Endothelial cell of umbilical vein (primary cell): ENCODE measurements at regions not wholly inside any gene's neighbourhood (a gene's known extent, or its start where the extent isn't known, plus 50 kb on each side); places are given as distances from the start of the nearest gene placed in this dataset.
"Not testable (repeated sequence)": the region's sequence is repeated elsewhere in the genome, so short reads cannot be mapped to it uniquely, and the experiment has no call there.

Source experiments
- BruUV-seq: library from RNA; stranded (reverse); fragments of 400-500 nt; replicated peaks from 2 replicates; lab custom pipeline; 2021; lab: Mats Ljungman, UMichigan
- CTCF ChIA-PET: fragments of 300-600, 350-600 bp; sonication (Branson Sonifier 250); formaldehyde crosslinking; loops from one replicate; lab custom pipeline; 2021; ENCODE audit warnings: antibody characterized with exemption, inconsistent platforms; lab: Charles Lee
- POLR2A ChIA-PET: fragments of 300-600, 350-600 bp; sonication (Branson Sonifier 250); formaldehyde crosslinking; loops from one replicate; lab custom pipeline; 2021; ENCODE audit warnings: antibody characterized with exemption, inconsistent platforms; lab: Charles Lee
- DNase-seq: peaks from one replicate; pipeline ENCODE4 v3.0.0-alpha.2; 2011; ENCODE audit warnings: low read depth, low spot score
- FAIRE-seq: peaks from 2 replicates; lab custom pipeline; 2011; peaks lifted over from hg19 to GRCh38; lab: Jason Lieb, UNC
- H2AFZ ChIP-seq: 2 replicates; pipeline ENCODE4 v1.6.0; 2012; ENCODE audit warnings: low read depth, low read length, control low read depth, inconsistent platforms
- H3K27ac ChIP-seq: 2 replicates; pipeline ENCODE4 v1.5.1; 2011; ENCODE audit warnings: low read depth, mild to moderate bottlenecking, control low read depth, low read length, moderate library complexity; ENCODE audit not compliant: insufficient read depth
- H3K27me3 ChIP-seq, 2 experiments: 2 replicates each; pipeline versions ENCODE4 v1.6.0 to v1.6.1; 2011; ENCODE audit warnings: low read length in 2 of 2, mixed read lengths in 1 of 2; ENCODE audit not compliant: control insufficient read depth in 2 of 2, insufficient read depth in 2 of 2
- H3K36me3 ChIP-seq, 2 experiments: 2 replicates in 1 of 2; 3 replicates in 1 of 2; pipeline ENCODE4 v1.5.1; 2011; ENCODE audit warnings: low read length in 2 of 2, mild to moderate bottlenecking in 1 of 2, moderate library complexity in 1 of 2; ENCODE audit not compliant: control insufficient read depth in 2 of 2, insufficient read depth in 2 of 2; ENCODE audit errors: extremely low read depth in 1 of 2
- H3K4me1 ChIP-seq: 3 replicates; pipeline ENCODE4 v1.5.1; 2011; ENCODE audit warnings: mild to moderate bottlenecking, low read length; ENCODE audit not compliant: control insufficient read depth, insufficient read depth; ENCODE audit errors: extremely low read depth
- H3K4me2 ChIP-seq: 2 replicates; pipeline ENCODE4 v1.6.1; 2011; ENCODE audit warnings: low read length, control low read depth, mixed read lengths; ENCODE audit not compliant: insufficient read depth
- H3K4me3 ChIP-seq, 3 experiments: fragments of 200-600 bp in 1 of 3; sonication (generic), shearing (Covaris generic) in 1 of 3; replicated peaks in 1 of 3; 2 replicates each; pipeline ENCODE4 v1.5.1; 2011 to 2016; ENCODE audit warnings: control low read depth in 3 of 3, low read length in 3 of 3, mild to moderate bottlenecking in 2 of 3, inconsistent platforms in 1 of 3, low read depth in 1 of 3, moderate library complexity in 1 of 3; ENCODE audit not compliant: insufficient read depth in 1 of 3
- H3K79me2 ChIP-seq: 2 replicates; pipeline ENCODE4 v1.6.0; 2012; ENCODE audit warnings: low read length, inconsistent platforms; ENCODE audit not compliant: control insufficient read depth, insufficient read depth
- H3K9ac ChIP-seq: replicated peaks from 2 replicates; pipeline ENCODE3; 2011; ENCODE audit warnings: low read length, control low read depth; ENCODE audit not compliant: insufficient read depth; ENCODE audit errors: extremely low read depth
- H3K9me1 ChIP-seq: replicated peaks from 3 replicates; pipeline ENCODE4 v1.6.0; 2011; ENCODE audit warnings: mild to moderate bottlenecking, low read length; ENCODE audit not compliant: control insufficient read depth, insufficient read depth; ENCODE audit errors: extremely low read depth
- H3K9me3 ChIP-seq: replicated peaks from 2 replicates; pipeline ENCODE4 v1.5.1; 2012; ENCODE audit warnings: low read length, inconsistent platforms; ENCODE audit not compliant: control insufficient read depth, insufficient read depth
- H4K20me1 ChIP-seq: replicated peaks from 2 replicates; pipeline ENCODE3; 2011; ENCODE audit warnings: mild to moderate bottlenecking, low read length; ENCODE audit not compliant: control insufficient read depth, insufficient read depth; ENCODE audit errors: extremely low read depth
- EZH2 ChIP-seq: IDR thresholded peaks from 2 replicates; pipeline ENCODE4 v1.6.1; 2012; ENCODE audit warnings: borderline replicate concordance, low read depth, mild to moderate bottlenecking, moderate library complexity, low read length, inconsistent platforms; ENCODE audit not compliant: severe bottlenecking
- dilution Hi-C: fragments of 300-500 bp; cut with MboI; formaldehyde crosslinking; loops from one replicate; pipeline ENCODE4 v1.15.0; 2019; ENCODE audit warnings: low sequenced_read_pairs; ENCODE audit not compliant: extremely low pct_ligation_motif_present
- intact Hi-C: fragments of 100-400 bp; cut with micrococcal nuclease; formaldehyde crosslinking; loops from one replicate; pipeline ENCODE4 v1.10.0; 2022
- TF ChIP-seq, protein P1 (sequence below), 2 donors: IDR thresholded peaks; 1 replicate in 1 of 2; 2 replicates in 1 of 2; pipeline ENCODE4 v1.5.1; 2011; ENCODE audit warnings: low read length in 2 of 2, mild to moderate bottlenecking in 2 of 2, moderate library complexity in 2 of 2, control low read depth in 1 of 2, inconsistent platforms in 1 of 2, low read depth in 1 of 2; ENCODE audit not compliant: insufficient read depth in 1 of 2; ENCODE audit errors: extremely low read depth in 1 of 2

- CTCF ChIA-PET: interaction anchor here (0.6 to 1.3 kb wide), 4 partner anchors 10 to 524 kb away, joined by 3 read pairs; no protein-coding TSS in a partner anchor
Observed at GRCh38 chr2:31688282-31688681, 107.5 kb upstream of the SRD5A2 start.

DNA sequence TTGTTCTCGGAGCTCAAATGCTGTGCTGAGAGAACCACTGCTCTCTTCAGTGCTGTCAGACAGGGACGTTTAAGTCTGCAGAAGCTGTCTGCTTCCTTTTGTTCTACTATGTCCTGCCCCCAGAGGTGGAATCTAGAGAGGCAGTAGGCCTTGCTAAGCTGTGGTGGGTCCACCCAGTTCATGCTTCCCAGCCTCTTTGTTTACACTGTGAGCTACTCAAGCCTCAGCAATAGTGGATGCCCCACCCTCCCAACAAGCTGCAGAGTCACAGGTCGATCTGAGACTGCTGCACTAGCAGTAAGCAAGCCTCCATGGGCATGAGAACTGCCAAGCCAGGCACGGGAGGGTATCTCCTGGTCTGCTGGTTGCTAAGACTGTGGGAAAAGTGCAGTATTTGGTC, 102.8 kb upstream of the SRD5A2 start:
- POLR2A ChIA-PET, H3K9me3 ChIP-seq, H3K9ac ChIP-seq, intact Hi-C loops, DNase-seq, CTCF ChIA-PET, H3K4me2 ChIP-seq, H3K36me3 ChIP-seq, H3K27ac ChIP-seq, H3K4me3 ChIP-seq, H3K9me1 ChIP-seq, H4K20me1 ChIP-seq, H3K27me3 ChIP-seq, H3K79me2 ChIP-seq, H3K4me1 ChIP-seq, BruUV-seq, FAIRE-seq, H2AFZ ChIP-seq, dilution Hi-C loops: not testable (repeated sequence)

More at GRCh38 chr2:31688282-31688681, 107.5 kb upstream of the SRD5A2 start:
- Histone ChIP-seq H3K36me3 (no peaks in the 10 kb centered on the region), H3K4me2 (no peak overlapping the region), H4K20me1 (no peaks in the 10 kb centered on the region), H2AFZ (no peak overlapping the region), H3K9ac (no peak overlapping the region), H3K9me3 (no peaks in the 10 kb centered on the region), H3K27ac (no peak overlapping the region), H3K4me3 (no peak overlapping the region), H3K4me1 (no peaks in the 10 kb centered on the region), H3K27me3 (no peaks in the 10 kb centered on the region), H3K79me2 (no peaks in the 10 kb centered on the region), H3K9me1 (no peaks in the 10 kb centered on the region)
- no TSS peak for BruUV-seq
- DNase-seq: no peak
- dilution Hi-C loops (no loop called here), intact Hi-C loops (no loop called here)
- FAIRE-seq: no peak
- POLR2A ChIA-PET: no interaction called here
- TF ChIP-seq EZH2: no peak
- TF ChIP-seq, protein P1, sequence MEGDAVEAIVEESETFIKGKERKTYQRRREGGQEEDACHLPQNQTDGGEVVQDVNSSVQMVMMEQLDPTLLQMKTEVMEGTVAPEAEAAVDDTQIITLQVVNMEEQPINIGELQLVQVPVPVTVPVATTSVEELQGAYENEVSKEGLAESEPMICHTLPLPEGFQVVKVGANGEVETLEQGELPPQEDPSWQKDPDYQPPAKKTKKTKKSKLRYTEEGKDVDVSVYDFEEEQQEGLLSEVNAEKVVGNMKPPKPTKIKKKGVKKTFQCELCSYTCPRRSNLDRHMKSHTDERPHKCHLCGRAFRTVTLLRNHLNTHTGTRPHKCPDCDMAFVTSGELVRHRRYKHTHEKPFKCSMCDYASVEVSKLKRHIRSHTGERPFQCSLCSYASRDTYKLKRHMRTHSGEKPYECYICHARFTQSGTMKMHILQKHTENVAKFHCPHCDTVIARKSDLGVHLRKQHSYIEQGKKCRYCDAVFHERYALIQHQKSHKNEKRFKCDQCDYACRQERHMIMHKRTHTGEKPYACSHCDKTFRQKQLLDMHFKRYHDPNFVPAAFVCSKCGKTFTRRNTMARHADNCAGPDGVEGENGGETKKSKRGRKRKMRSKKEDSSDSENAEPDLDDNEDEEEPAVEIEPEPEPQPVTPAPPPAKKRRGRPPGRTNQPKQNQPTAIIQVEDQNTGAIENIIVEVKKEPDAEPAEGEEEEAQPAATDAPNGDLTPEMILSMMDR (IDR thresholded peaks at IDR 0.05; ENCODE audit: extremely low read depth in 1 of 2, insufficient read depth in 1 of 2, low read depth in 1 of 2, low read length in 2 of 2): peak; percentile 17 to 38
